ENCODE measurements at regions not wholly inside any gene's neighbourhood (a gene's known extent, or its start where the extent isn't known, plus 50 kb on each side); places are given as distances from the start of the nearest gene placed in this dataset.

DNA sequence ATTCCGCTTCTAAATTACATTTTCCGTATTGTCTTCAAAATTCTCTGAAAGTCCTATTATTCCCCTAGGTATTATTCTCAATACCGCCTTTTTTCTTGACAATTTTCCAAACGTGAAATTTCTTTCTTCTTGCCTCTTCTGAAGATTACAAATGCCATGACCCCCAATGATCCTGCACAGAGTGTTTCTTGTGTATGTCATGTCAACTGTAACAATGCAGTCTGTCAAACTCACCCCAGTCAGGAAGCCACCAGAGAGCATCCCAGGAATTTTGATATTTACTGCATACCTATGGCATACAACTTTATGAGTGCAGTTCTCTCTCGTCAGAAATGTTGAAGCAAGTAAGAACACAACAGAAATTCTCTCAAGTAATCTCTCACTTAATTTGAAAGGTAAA lies 847.3 kb upstream of the CDH8 start:
- Mint-ChIP-seq H3K27me3 (ENCODE audit: low read depth) (no peaks in the 10 kb centered on the region), H3K27ac (no peak overlapping the region; a peak in 1 of 7 replicates), H3K4me3 (no peak overlapping the region), H3K9me3 (peaks cover 2 to 6% of the 10 kb centered on the region in 2 experiments; a peak in 1 of 5 replicates), H3K4me1 (no peaks in the 10 kb centered on the region), H3K36me3 (ENCODE audit: insufficient read depth in 1 of 3, low read depth in 3 of 3) (peaks cover 0 to 2% (median 0%) of the 10 kb centered on the region in 3 experiments; a peak in 3 of 7 replicates)
- Histone ChIP-seq H2BK15ac (ENCODE audit: low read depth, low read length) (no peak overlapping the region), H3K27ac (ENCODE audit: insufficient read length, low read depth, low read length) (no peak overlapping the region), H3K4ac (ENCODE audit: low read depth, low read length) (no peak overlapping the region), H4K20me1 (ENCODE audit: control insufficient read depth, insufficient read depth, insufficient read length) (no peaks in the 10 kb centered on the region), H3K9ac (ENCODE audit: extremely low read depth, insufficient read length, low read length) (no peak overlapping the region), H4K91ac (ENCODE audit: insufficient read length, low read depth, low read length) (no peak overlapping the region), H2AFZ (ENCODE audit: low read length) (no peak overlapping the region), H3K79me1 (ENCODE audit: insufficient read depth, low read depth, low read length, poor library complexity, severe bottlenecking) (no peaks in the 10 kb centered on the region), H2BK120ac (ENCODE audit: low read depth, low read length, poor library complexity, severe bottlenecking) (no peak overlapping the region), H3K9me3 (ENCODE audit: control insufficient read depth, low read depth, low read length) (no peaks in the 10 kb centered on the region), H3K79me2 (ENCODE audit: insufficient read depth, low read length) (no peaks in the 10 kb centered on the region), H3K4me2 (ENCODE audit: insufficient read depth, insufficient read length, low read length) (no peak overlapping the region), H4K5ac (ENCODE audit: insufficient read length, low read depth, low read length) (no peak overlapping the region), H2BK12ac (ENCODE audit: insufficient read length, low read depth, low read length) (no peak overlapping the region), H2BK20ac (ENCODE audit: low read depth, low read length, poor library complexity, severe bottlenecking) (no peak overlapping the region), H3K4me1 (ENCODE audit: insufficient read depth, low read length) (no peaks in the 10 kb centered on the region), H3K18ac (ENCODE audit: insufficient read length, low read depth, low read length) (no peak overlapping the region), H2BK5ac (ENCODE audit: insufficient read length, low read length) (no peak overlapping the region), H2AK5ac (ENCODE audit: insufficient read length, low read length) (no peak overlapping the region), H3K56ac (ENCODE audit: insufficient read length, low read depth, low read length) (no peak overlapping the region), H3K27me3 (ENCODE audit: insufficient read depth, low read length) (no peaks in the 10 kb centered on the region), H3K23me2 (ENCODE audit: insufficient read length, low read depth, low read length, poor library complexity, severe bottlenecking) (no peaks in the 10 kb centered on the region), H4K8ac (replicated peaks; ENCODE audit: insufficient read length, low read depth, low read length) (no peak overlapping the region), H3K23ac (ENCODE audit: insufficient read length, low read depth, low read length) (no peak overlapping the region), H3K14ac (ENCODE audit: insufficient read depth, low read length) (no peak overlapping the region), H3T11ph (ENCODE audit: low read length) (no peak overlapping the region)
- no CpG with 5 or more reads among the region's 5 CpGs for WGBS (ENCODE audit: extremely low coverage, insufficient read length, low lambda C conversion rate)
- TF ChIP-seq, protein P1, sequence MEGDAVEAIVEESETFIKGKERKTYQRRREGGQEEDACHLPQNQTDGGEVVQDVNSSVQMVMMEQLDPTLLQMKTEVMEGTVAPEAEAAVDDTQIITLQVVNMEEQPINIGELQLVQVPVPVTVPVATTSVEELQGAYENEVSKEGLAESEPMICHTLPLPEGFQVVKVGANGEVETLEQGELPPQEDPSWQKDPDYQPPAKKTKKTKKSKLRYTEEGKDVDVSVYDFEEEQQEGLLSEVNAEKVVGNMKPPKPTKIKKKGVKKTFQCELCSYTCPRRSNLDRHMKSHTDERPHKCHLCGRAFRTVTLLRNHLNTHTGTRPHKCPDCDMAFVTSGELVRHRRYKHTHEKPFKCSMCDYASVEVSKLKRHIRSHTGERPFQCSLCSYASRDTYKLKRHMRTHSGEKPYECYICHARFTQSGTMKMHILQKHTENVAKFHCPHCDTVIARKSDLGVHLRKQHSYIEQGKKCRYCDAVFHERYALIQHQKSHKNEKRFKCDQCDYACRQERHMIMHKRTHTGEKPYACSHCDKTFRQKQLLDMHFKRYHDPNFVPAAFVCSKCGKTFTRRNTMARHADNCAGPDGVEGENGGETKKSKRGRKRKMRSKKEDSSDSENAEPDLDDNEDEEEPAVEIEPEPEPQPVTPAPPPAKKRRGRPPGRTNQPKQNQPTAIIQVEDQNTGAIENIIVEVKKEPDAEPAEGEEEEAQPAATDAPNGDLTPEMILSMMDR (conservative IDR thresholded peaks at IDR 0.05): no peak
- no peak for DNase-seq

Measured in H9 (cell line).